GM21360 (cell line): ENCODE measurements at regions not wholly inside any gene's neighbourhood (a gene's known extent, or its start where the extent isn't known, plus 50 kb on each side); places are given as distances from the start of the nearest gene placed in this dataset.
A peak's percentile ranks its signal among the peaks of the same experiment; 100 is the strongest.

Experiments
- ATAC-seq: cut with Tn5 transposase; IDR thresholded peaks from one replicate; pipeline ENCODE4 v1.9.1; 2021; ENCODE audit warnings: mild to moderate bottlenecking, moderate library complexity; ENCODE audit not compliant: unreplicated experiment

- no peak for ATAC-seq
These were observed 457.1 kb upstream of the BOD1L1 start for GRCh38 chr4:14084598-14084997.

GRCh38 chr4:14087459-14087858 is 459.9 kb upstream of the BOD1L1 start:
- peak; percentile 81 for ATAC-seq

- ATAC-seq, result no peak
These were observed 460.4 kb upstream of the BOD1L1 start for GRCh38 chr4:14087921-14088320.

GRCh38 chr4:14091531-14091930 is 464.0 kb upstream of the BOD1L1 start:
- ATAC-seq, result no peak

GRCh38 chr4:14091966-14092365 is 464.4 kb upstream of the BOD1L1 start:
- no peak for ATAC-seq

- ATAC-seq, result no peak
These were observed 465.2 kb upstream of the BOD1L1 start for GRCh38 chr4:14092741-14093140.

- no peak for ATAC-seq
These were observed 468.3 kb upstream of the BOD1L1 start for GRCh38 chr4:14095831-14096230.

GRCh38 chr4:14096396-14096965 is 469.0 kb upstream of the BOD1L1 start:
- no peak for ATAC-seq

- ATAC-seq, result no peak
These were observed 472.8 kb upstream of the BOD1L1 start for GRCh38 chr4:14100349-14100748.

GRCh38 chr4:14110407-14110806 is 482.9 kb upstream of the BOD1L1 start:
- no peak for ATAC-seq

- no peak for ATAC-seq
These were observed 484.2 kb upstream of the BOD1L1 start for GRCh38 chr4:14111730-14112181.

GRCh38 chr4:14115106-14115505 is 487.6 kb upstream of the BOD1L1 start:
- no peak for ATAC-seq

GRCh38 chr4:14117575-14118238 is 490.2 kb upstream of the BOD1L1 start:
- no peak for ATAC-seq

GRCh38 chr4:14124816-14125215 is 497.3 kb upstream of the BOD1L1 start:
- no peak for ATAC-seq

GRCh38 chr4:14125375-14126129 is 498.0 kb upstream of the BOD1L1 start:
- ATAC-seq, result peak; percentile 93

GRCh38 chr4:14130551-14130950 is 503.0 kb upstream of the BOD1L1 start:
- ATAC-seq, result no peak

GRCh38 chr4:14131335-14131734 is 503.8 kb upstream of the BOD1L1 start:
- ATAC-seq, result no peak

GRCh38 chr4:14132301-14132700 is 504.8 kb upstream of the BOD1L1 start:
- ATAC-seq, result no peak

GRCh38 chr4:14138106-14138505 is 510.6 kb upstream of the BOD1L1 start:
- no peak for ATAC-seq

- ATAC-seq, result no peak
These were observed 516.4 kb upstream of the BOD1L1 start for GRCh38 chr4:14143892-14144291.

- ATAC-seq, result no peak
These were observed 521.9 kb upstream of the BOD1L1 start for GRCh38 chr4:14149176-14150053.
